ENCODE measurements at regions not wholly inside any gene's neighbourhood (a gene's known extent, or its start where the extent isn't known, plus 50 kb on each side); places are given as distances from the start of the nearest gene placed in this dataset.

GRCh38 chrX:14354521-14354920 lies 174.8 kb upstream of the GLRA2 start:
- intact Hi-C loops (cut with micrococcal nuclease; ENCODE audit: unreplicated experiment) (no loop called here), in situ Hi-C loops (cut with MboI) (no loop called here)
- RAD21 ChIA-PET (ENCODE audit: unreplicated experiment) = no interaction called here
- WGBS (ENCODE audit: insufficient coverage, insufficient replicate concordance, low lambda C conversion rate, missing lambda C conversion rate) = 6% methylated on average over 3 of the region's 3 CpGs
- Histone ChIP-seq H3K79me2 (ENCODE audit: control insufficient read depth, insufficient read depth, low read length) (no peaks in the 10 kb centered on the region), H3K27me3 (replicated peaks in 1 of 2; ENCODE audit: control insufficient read depth in 2 of 2, insufficient read depth in 2 of 2, low read length in 1 of 2) (no peaks in the 10 kb centered on the region), H4K20me1 (ENCODE audit: control insufficient read depth, insufficient read depth) (no peaks in the 10 kb centered on the region), H3K9me3 (replicated peaks; ENCODE audit: control insufficient read depth, insufficient read depth, low read length) (no peaks in the 10 kb centered on the region), H3K4me3 (no peak overlapping the region), H2AFZ (ENCODE audit: control insufficient read depth, low read depth, low read length) (no peak overlapping the region), H3K4me1 (ENCODE audit: control insufficient read depth, insufficient read depth, low read length) (no peaks in the 10 kb centered on the region), H3K36me3 (ENCODE audit: control insufficient read depth in 2 of 2, insufficient read depth in 2 of 2, low read length in 1 of 2) (no peaks in the 10 kb centered on the region), H3K9ac (ENCODE audit: control insufficient read depth, insufficient read depth, low read length) (no peak overlapping the region), H3K27ac (ENCODE audit: control insufficient read depth, insufficient read depth) (no peak overlapping the region), H3K4me2 (ENCODE audit: control insufficient read depth, insufficient read depth) (no peak overlapping the region)
- BruUV-seq (replicated peaks) = no TSS peak
- SMC1A ChIA-PET (ENCODE audit: uncharacterized antibody, unreplicated experiment) = interaction anchor here (0.6 kb wide), 1 partner anchor 1194 kb away, joined by 3 read pairs; no protein-coding TSS in a partner anchor
- DNase-seq (ENCODE audit: low read depth, low spot score) = no peak
- CTCF ChIA-PET = no interaction called here
- FAIRE-seq = no peak
- no peak for ATAC-seq
- POLR2A ChIA-PET = no interaction called here
- TF ChIP-seq MTA3 (IDR thresholded peaks at IDR 0.05; ENCODE audit: borderline replicate concordance, low read length) (no peak), NFIC (IDR thresholded peaks at IDR 0.05; ENCODE audit: low read depth, low read length) (no peak), ZBTB40 (IDR thresholded peaks at IDR 0.05; ENCODE audit: borderline replicate concordance) (no peak), NFYA (IDR thresholded peaks at IDR 0.05; ENCODE audit: borderline replicate concordance, low read depth, low read length) (no peak), SIX5 (IDR thresholded peaks at IDR 0.05; ENCODE audit: low read depth, low read length, severe bottlenecking) (no peak), RFX5 (IDR thresholded peaks at IDR 0.05; ENCODE audit: low read depth, low read length) (no peak), FOS (IDR thresholded peaks at IDR 0.05; ENCODE audit: borderline replicate concordance, extremely low read depth, insufficient read length) (no peak)

Measured in GM12878 (cell line).